GM12878 (cell line): ENCODE measurements at regions not wholly inside any gene's neighbourhood (a gene's known extent, or its start where the extent isn't known, plus 50 kb on each side); places are given as distances from the start of the nearest gene placed in this dataset.

Experiments used
- ATAC-seq: fragments of 200-7000 bp; cut with Tn5 transposase; 3 replicates; pipeline ENCODE4 v1.9.1; 2020; ENCODE audit warnings: mild to moderate bottlenecking, moderate library complexity
- BruUV-seq: library from RNA; stranded (reverse); fragments of 400-500 nt; replicated peaks from 2 replicates; lab custom pipeline; 2021; lab: Mats Ljungman, UMichigan
- CTCF ChIA-PET: fragments of 300-600 bp; sonication (Branson Sonifier 250); formaldehyde crosslinking; extraction: SDS; loops from one replicate; lab custom pipeline; 2021; ENCODE audit warnings: inconsistent platforms; lab: Yijun Ruan, JAX
- POLR2A ChIA-PET: fragments of 350-600 bp; formaldehyde crosslinking; extraction: SDS; loops from one replicate; lab custom pipeline; 2021; ENCODE audit warnings: inconsistent platforms; lab: Charles Lee
- RAD21 ChIA-PET: fragments of 300-600 bp; sonication (Branson Sonifier 250); formaldehyde crosslinking; loops from one replicate; lab custom pipeline; 2023; ENCODE audit warnings: antibody characterized with exemption; ENCODE audit not compliant: unreplicated experiment; lab: Charles Lee
- SMC1A ChIA-PET: fragments of 300-600 bp; sonication (Branson Sonifier 250); formaldehyde crosslinking; loops from one replicate; lab custom pipeline; 2023; ENCODE audit not compliant: unreplicated experiment, uncharacterized antibody; lab: Charles Lee
- DNase-seq: peaks from one replicate; pipeline ENCODE4 v3.0.0-alpha.2; 2011; ENCODE audit warnings: low read depth, low spot score
- FAIRE-seq: peaks from 3 replicates; lab custom pipeline; 2011; peaks lifted over from hg19 to GRCh38; lab: Jason Lieb, UNC
- H2AFZ ChIP-seq: 2 replicates; pipeline ENCODE4 v1.6.0; 2011; ENCODE audit warnings: low read depth, low read length, control low read depth; ENCODE audit not compliant: control insufficient read depth
- H3K27ac ChIP-seq: 2 replicates; pipeline ENCODE4 v1.5.1; 2011; ENCODE audit warnings: control low read depth; ENCODE audit not compliant: control insufficient read depth, insufficient read depth
- H3K27me3 ChIP-seq, 2 experiments: replicated peaks in 1 of 2; 2 replicates each; pipeline versions ENCODE4 v1.6.0 to v1.6.1; 2011; ENCODE audit warnings: low read length in 1 of 2; ENCODE audit not compliant: control insufficient read depth in 2 of 2, insufficient read depth in 2 of 2
- H3K36me3 ChIP-seq, 2 experiments: 2 replicates each; pipeline ENCODE4 v1.5.1; 2011; ENCODE audit warnings: low read length in 1 of 2; ENCODE audit not compliant: control insufficient read depth in 2 of 2, insufficient read depth in 2 of 2
- H3K4me1 ChIP-seq: 2 replicates; pipeline ENCODE4 v1.6.1; 2011; ENCODE audit warnings: mild to moderate bottlenecking, low read length, moderate library complexity, mixed read lengths; ENCODE audit not compliant: control insufficient read depth, insufficient read depth
- H3K4me2 ChIP-seq: 2 replicates; pipeline ENCODE4 v1.6.0; 2011; ENCODE audit warnings: control low read depth; ENCODE audit not compliant: control insufficient read depth, insufficient read depth
- H3K4me3 ChIP-seq: fragments of 200-600 bp; sonication (generic); 2 replicates; pipeline ENCODE4 v1.5.1; 2016
- H3K79me2 ChIP-seq: 2 replicates; pipeline ENCODE4 v1.6.0; 2011; ENCODE audit warnings: low read length; ENCODE audit not compliant: control insufficient read depth, insufficient read depth
- H3K9ac ChIP-seq: 2 replicates; pipeline ENCODE4 v1.8.0; 2011; ENCODE audit warnings: low read length, control low read depth, mixed read lengths; ENCODE audit not compliant: control insufficient read depth, insufficient read depth
- H3K9me3 ChIP-seq: replicated peaks from 3 replicates; pipeline ENCODE4 v1.5.1; 2011; ENCODE audit warnings: mild to moderate bottlenecking, low read length; ENCODE audit not compliant: control insufficient read depth, insufficient read depth
- H4K20me1 ChIP-seq: 2 replicates; pipeline ENCODE4 v1.6.0; 2011; ENCODE audit not compliant: control insufficient read depth, insufficient read depth
- CHD2 ChIP-seq: IDR thresholded peaks from 2 replicates; pipeline ENCODE4 v1.6.1; 2011; ENCODE audit warnings: low read depth, low read length, improper control_type of control experiment, borderline replicate concordance
- KAT2A ChIP-seq: conservative IDR thresholded peaks from 2 replicates; pipeline ENCODE4 v1.6.1; 2011; ENCODE audit warnings: low read depth, low read length; ENCODE audit not compliant: control insufficient read depth
- MTA3 ChIP-seq: IDR thresholded peaks from 2 replicates; pipeline ENCODE4 v1.6.1; 2012; ENCODE audit warnings: low read length, inconsistent platforms, borderline replicate concordance
- NFIC ChIP-seq: IDR thresholded peaks from 2 replicates; pipeline ENCODE4 v1.6.1; 2012; ENCODE audit warnings: low read depth, mild to moderate bottlenecking, inconsistent platforms, low read length, moderate library complexity
- NFXL1 ChIP-seq: fragments of 450-650 bp; IDR thresholded peaks from 2 replicates; pipeline ENCODE4 v1.6.1; 2017; ENCODE audit warnings: antibody characterized with exemption, mild to moderate bottlenecking, borderline replicate concordance
- NKRF ChIP-seq: fragments of 450-650 bp; conservative IDR thresholded peaks from 2 replicates; pipeline ENCODE4 v1.6.1; 2017; ENCODE audit warnings: mild to moderate bottlenecking, moderate library complexity
- NRF1 ChIP-seq: conservative IDR thresholded peaks from 2 replicates; pipeline ENCODE4 v1.6.1; 2011; ENCODE audit warnings: mild to moderate bottlenecking, low read depth, low read length, improper control_type of control experiment
- POLR2AphosphoS5 ChIP-seq: IDR thresholded peaks from 2 replicates; pipeline ENCODE4 v1.6.1; 2011; ENCODE audit warnings: mild to moderate bottlenecking, low read length, inconsistent platforms
- SPI1 ChIP-seq: IDR thresholded peaks from 2 replicates; pipeline ENCODE4 v1.6.1; 2011; ENCODE audit warnings: low read depth, mild to moderate bottlenecking, low read length, moderate library complexity, borderline replicate concordance; ENCODE audit not compliant: insufficient read depth
- SUPT20H ChIP-seq: IDR thresholded peaks from 2 replicates; pipeline ENCODE4 v1.6.1; 2011; ENCODE audit warnings: low read depth, mild to moderate bottlenecking, low read length, moderate library complexity, borderline replicate concordance; ENCODE audit not compliant: control insufficient read depth
- YY1 ChIP-seq: IDR thresholded peaks from 2 replicates; pipeline ENCODE4 v1.6.1; 2011; ENCODE audit warnings: low read depth, mild to moderate bottlenecking, low read length
- ZZZ3 ChIP-seq: IDR thresholded peaks from 2 replicates; pipeline ENCODE4 v1.6.1; 2011; ENCODE audit warnings: low read depth; ENCODE audit not compliant: control insufficient read depth, insufficient read length
- WGBS: methylation state at CpG from one replicate; pipeline ENCODE4 v1.1.6; 2016; ENCODE audit warnings: low lambda C conversion rate; ENCODE audit not compliant: insufficient replicate concordance, insufficient coverage; ENCODE audit errors: missing lambda C conversion rate; 5-methylcytosine and 5-hydroxymethylcytosine counted together
- in situ Hi-C: fragments of 300-500 bp; cut with MboI; formaldehyde crosslinking; loops from 9 replicates; pipeline ENCODE4 v1.14.3; 2018; ENCODE audit warnings: mixed read lengths
- intact Hi-C: fragments of 100-400 bp; cut with micrococcal nuclease; formaldehyde crosslinking; loops from one replicate; pipeline ENCODE4 v1.14.2; 2022; ENCODE audit not compliant: unreplicated experiment
- TF ChIP-seq, protein P1 (sequence below): fragments of 150-350 bp; IDR thresholded peaks from 2 replicates; pipeline ENCODE4 v1.6.1; 2014; ENCODE audit warnings: mild to moderate bottlenecking, low read depth, low read length
- TF ChIP-seq, protein P2 (sequence below): IDR thresholded peaks from 2 replicates; pipeline ENCODE4 v1.6.1; 2011; ENCODE audit warnings: borderline replicate concordance, low read depth, mild to moderate bottlenecking, moderate library complexity, mixed read lengths, low read length; ENCODE audit not compliant: insufficient read depth; ENCODE audit errors: extremely low read length

- SMC1A ChIA-PET, result interaction anchor here (1.0 to 2.4 kb wide), 5 partner anchors 8 to 164 kb away, joined by 3 to 15 read pairs (median 3); no protein-coding TSS in a partner anchor
- no peak for ATAC-seq
- POLR2A ChIA-PET, result interaction anchor here (0.8 kb wide), 1 partner anchor 163 kb away, joined by 3 read pairs; no protein-coding TSS in a partner anchor
- RAD21 ChIA-PET, result interaction anchor here (0.6 to 1.7 kb wide), 4 partner anchors 7 to 233 kb away, joined by 3 to 5 read pairs (median 4); no protein-coding TSS in a partner anchor
- no peaks in the 10 kb centered on the region for H3K79me2 ChIP-seq
- peaks cover 0 to 5% of the 10 kb centered on the region in 2 experiments; a peak in 1 of 4 replicates for H3K27me3 ChIP-seq
- in situ Hi-C loops, result no loop called here
- no peak overlapping the region for H3K4me2 ChIP-seq
- DNase-seq, result no peak
- CTCF ChIA-PET, result interaction anchor here (1.0 to 3.1 kb wide), 3 partner anchors 8 to 703 kb away, joined by 3 to 20 read pairs (median 3); no protein-coding TSS in a partner anchor
- no peaks in the 10 kb centered on the region for H4K20me1 ChIP-seq
- no peak overlapping the region for H2AFZ ChIP-seq
- no peak overlapping the region for H3K27ac ChIP-seq
- no peaks in the 10 kb centered on the region for H3K9me3 ChIP-seq
- 81% methylated on average over 6 of the region's 6 CpGs for WGBS
- no peak for TF ChIP-seq KAT2A
- TF ChIP-seq, protein P1, sequence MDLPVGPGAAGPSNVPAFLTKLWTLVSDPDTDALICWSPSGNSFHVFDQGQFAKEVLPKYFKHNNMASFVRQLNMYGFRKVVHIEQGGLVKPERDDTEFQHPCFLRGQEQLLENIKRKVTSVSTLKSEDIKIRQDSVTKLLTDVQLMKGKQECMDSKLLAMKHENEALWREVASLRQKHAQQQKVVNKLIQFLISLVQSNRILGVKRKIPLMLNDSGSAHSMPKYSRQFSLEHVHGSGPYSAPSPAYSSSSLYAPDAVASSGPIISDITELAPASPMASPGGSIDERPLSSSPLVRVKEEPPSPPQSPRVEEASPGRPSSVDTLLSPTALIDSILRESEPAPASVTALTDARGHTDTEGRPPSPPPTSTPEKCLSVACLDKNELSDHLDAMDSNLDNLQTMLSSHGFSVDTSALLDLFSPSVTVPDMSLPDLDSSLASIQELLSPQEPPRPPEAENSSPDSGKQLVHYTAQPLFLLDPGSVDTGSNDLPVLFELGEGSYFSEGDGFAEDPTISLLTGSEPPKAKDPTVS, result no peak
- TF ChIP-seq CHD2, result no peak
- TF ChIP-seq NFXL1, result no peak
- TF ChIP-seq, protein P2, sequence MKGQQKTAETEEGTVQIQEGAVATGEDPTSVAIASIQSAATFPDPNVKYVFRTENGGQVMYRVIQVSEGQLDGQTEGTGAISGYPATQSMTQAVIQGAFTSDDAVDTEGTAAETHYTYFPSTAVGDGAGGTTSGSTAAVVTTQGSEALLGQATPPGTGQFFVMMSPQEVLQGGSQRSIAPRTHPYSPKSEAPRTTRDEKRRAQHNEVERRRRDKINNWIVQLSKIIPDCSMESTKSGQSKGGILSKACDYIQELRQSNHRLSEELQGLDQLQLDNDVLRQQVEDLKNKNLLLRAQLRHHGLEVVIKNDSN, result no peak
- no peak for TF ChIP-seq NFIC
- no peak for TF ChIP-seq POLR2AphosphoS5
- no peak for TF ChIP-seq NKRF
- TF ChIP-seq YY1, result no peak
- no peak for TF ChIP-seq SPI1
- TF ChIP-seq ZZZ3, result no peak
- no peak for TF ChIP-seq SUPT20H
- TF ChIP-seq NRF1, result no peak
- TF ChIP-seq MTA3, result no peak
- no peak overlapping the region for H3K4me3 ChIP-seq
- intact Hi-C loops, result no loop called here
- H3K36me3 ChIP-seq, result no peaks in the 10 kb centered on the region
- no peaks in the 10 kb centered on the region for H3K4me1 ChIP-seq
- H3K9ac ChIP-seq, result no peak overlapping the region
- BruUV-seq, result no TSS peak
- FAIRE-seq, result no peak
These were observed 189.7 kb downstream of the SHQ1 start for GRCh38 chr3:72658466-72659100.
